Upper lobe of left lung (tissue), 6 donors: ENCODE measurements at regions not wholly inside any gene's neighbourhood (a gene's known extent, or its start where the extent isn't known, plus 50 kb on each side); places are given as distances from the start of the nearest gene placed in this dataset.

Source experiments
- ATAC-seq, 2 donors: fragments of 200-7000 bp; cut with Tn5 transposase; one replicate each; pipeline ENCODE4 v1.9.1; 2022; ENCODE audit warnings: mild to moderate bottlenecking in 2 of 2, moderate library complexity in 2 of 2; ENCODE audit not compliant: low FRiP score in 2 of 2
- DNase-seq, 2 donors: peaks; one replicate each; pipeline ENCODE4 v3.0.0-alpha.2; 2019 to 2020
- H3K27ac ChIP-seq, 4 donors: fragments of 200-600 bp; sonication (generic); one replicate each; pipeline ENCODE4 v1.5.1; 2016 to 2019
- H3K27me3 ChIP-seq, 4 donors: fragments of 200-600 bp; sonication (generic); one replicate each; pipeline ENCODE4 v1.5.1; 2017 to 2019
- H3K36me3 ChIP-seq, 4 donors: fragments of 200-600 bp; sonication (generic); one replicate each; pipeline ENCODE4 v1.5.1; 2016 to 2019
- H3K4me1 ChIP-seq, 4 donors: fragments of 200-600 bp; sonication (generic); one replicate each; pipeline ENCODE4 v1.5.1; 2018 to 2019
- H3K4me3 ChIP-seq, 4 donors: fragments of 200-600 bp; sonication (generic); one replicate each; pipeline ENCODE4 v1.5.1; 2017 to 2019; ENCODE audit warnings: mild to moderate bottlenecking in 2 of 4, moderate library complexity in 1 of 4
- H3K9me3 ChIP-seq, 4 donors: fragments of 200-600 bp; sonication (generic); one replicate each; pipeline ENCODE4 v1.5.1; 2018 to 2019
- CTCF ChIP-seq, 6 experiments: fragments of 450-650 bp in 4 of 6; fragments of 200-600 bp in 2 of 6; sonication (generic) in 2 of 6; IDR thresholded peaks; one replicate each; pipeline ENCODE4 v1.5.1; 2016 to 2019; ENCODE audit warnings: antibody characterized with exemption in 6 of 6
- EP300 ChIP-seq, 4 donors: sonication (generic); formaldehyde crosslinking; IDR thresholded peaks; one replicate each; pipeline ENCODE4 v1.5.1; 2017; ENCODE audit warnings: antibody characterized with exemption in 4 of 4, control low read depth in 2 of 4
- POLR2A ChIP-seq, 4 donors: fragments of 450-650 bp; IDR thresholded peaks; one replicate each; pipeline ENCODE4 v1.5.1; 2016 to 2017; ENCODE audit warnings: antibody characterized with exemption in 4 of 4, mild to moderate bottlenecking in 2 of 4
- POLR2AphosphoS5 ChIP-seq, 2 donors: sonication (generic); formaldehyde crosslinking; IDR thresholded peaks; one replicate each; pipeline ENCODE4 v1.5.1; 2017; ENCODE audit warnings: antibody characterized with exemption in 2 of 2
- WGBS, 2 donors: methylation state at CpG; one replicate each; pipeline ENCODE4 v1.1.5; 2017 to 2018; 5-methylcytosine and 5-hydroxymethylcytosine counted together
- donor health status: DM: no; HTN: no; CAD: no; lungs with moderate emphysema.
- donor health status: DM: no; HTN: yes; CAD: no; lungs with severe emphysema.

- Histone ChIP-seq H3K27me3 (no peaks in the 10 kb centered on the region), H3K4me1 (no peaks in the 10 kb centered on the region), H3K27ac (no peak overlapping the region), H3K9me3 (peaks cover 0 to 3% (median 0%) of the 10 kb centered on the region in 4 donors), H3K36me3 (no peaks in the 10 kb centered on the region), H3K4me3 (no peak overlapping the region)
- DNase-seq (no peak), ATAC-seq (no peak)
- TF ChIP-seq POLR2AphosphoS5 (IDR thresholded peaks at IDR 0.05) (no peak), CTCF (IDR thresholded peaks at IDR 0.05) (no peak), POLR2A (IDR thresholded peaks at IDR 0.05) (no peak), EP300 (IDR thresholded peaks at IDR 0.05) (no peak)
Observed at GRCh38 chr6:68082086-68082485, 553.0 kb upstream of the ADGRB3 start.

DNA sequence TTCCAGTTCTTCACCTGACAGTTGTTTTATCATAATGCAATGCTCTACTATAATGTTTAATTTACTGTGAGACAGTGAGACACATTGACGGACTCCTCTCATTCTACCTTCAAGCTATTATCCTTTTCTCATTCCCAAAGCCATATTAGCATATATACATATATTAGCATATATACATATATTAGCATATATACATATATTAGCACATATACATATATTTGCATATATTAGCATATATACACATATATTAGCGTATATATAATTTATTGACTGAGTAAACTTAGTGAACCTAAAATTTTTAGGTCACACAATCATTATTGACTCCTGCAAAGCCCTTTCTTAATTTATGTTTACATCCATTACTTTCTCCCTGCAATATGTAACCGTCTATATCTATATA lies 555.0 kb upstream of the ADGRB3 start:
- Histone ChIP-seq H3K4me3 (no peak overlapping the region), H3K27ac (no peak overlapping the region), H3K4me1 (no peaks in the 10 kb centered on the region), H3K27me3 (no peaks in the 10 kb centered on the region), H3K36me3 (no peaks in the 10 kb centered on the region), H3K9me3 (no peaks in the 10 kb centered on the region)
- 61 to 82% methylated on average over 3 of the region's 3 CpGs for WGBS, 2 donors
- no peak for TF ChIP-seq CTCF (IDR thresholded peaks at IDR 0.05)
- no peak for TF ChIP-seq POLR2A (IDR thresholded peaks at IDR 0.05)
- TF ChIP-seq EP300 (IDR thresholded peaks at IDR 0.05): no peak
- TF ChIP-seq POLR2AphosphoS5 (IDR thresholded peaks at IDR 0.05): no peak
- no peak for DNase-seq
- no peak for ATAC-seq

DNA sequence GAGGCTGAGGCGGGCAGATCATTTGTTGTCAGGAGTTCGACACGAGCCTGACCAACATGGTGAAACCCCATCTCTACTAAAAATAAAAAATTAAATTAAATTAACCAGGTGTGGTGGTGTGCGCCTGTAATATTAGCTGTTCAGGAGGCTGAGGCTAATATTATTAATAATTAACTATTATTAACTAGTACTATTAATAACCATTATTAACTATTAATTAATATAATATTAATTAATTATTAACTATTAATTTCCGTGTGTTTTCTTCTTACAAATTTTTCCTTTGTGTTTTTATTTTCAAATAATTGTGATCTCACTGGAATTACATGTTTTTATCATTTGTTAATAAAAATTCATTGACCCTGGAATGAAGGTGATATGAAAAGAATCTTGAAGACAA lies 557.4 kb upstream of the ADGRB3 start:
- Histone ChIP-seq H3K36me3 (no peaks in the 10 kb centered on the region), H3K27me3 (no peaks in the 10 kb centered on the region), H3K4me1 (no peaks in the 10 kb centered on the region), H3K9me3 (no peaks in the 10 kb centered on the region), H3K27ac (no peak overlapping the region), H3K4me3 (no peak overlapping the region)
- WGBS, 2 donors: 90 to 92% methylated on average over 5 of the region's 5 CpGs
- no peak for DNase-seq
- TF ChIP-seq POLR2AphosphoS5 (IDR thresholded peaks at IDR 0.05) (no peak), POLR2A (IDR thresholded peaks at IDR 0.05) (no peak), CTCF (IDR thresholded peaks at IDR 0.05) (no peak), EP300 (IDR thresholded peaks at IDR 0.05) (no peak)
- ATAC-seq: no peak

- H3K36me3 ChIP-seq: no peaks in the 10 kb centered on the region
- ATAC-seq: no peak
- TF ChIP-seq POLR2AphosphoS5 (IDR thresholded peaks at IDR 0.05): no peak
- TF ChIP-seq CTCF (IDR thresholded peaks at IDR 0.05): no peak
- no peak for TF ChIP-seq POLR2A (IDR thresholded peaks at IDR 0.05)
- TF ChIP-seq EP300 (IDR thresholded peaks at IDR 0.05): no peak
Observed at GRCh38 chr6:68071740-68072139, 563.3 kb upstream of the ADGRB3 start.

DNA sequence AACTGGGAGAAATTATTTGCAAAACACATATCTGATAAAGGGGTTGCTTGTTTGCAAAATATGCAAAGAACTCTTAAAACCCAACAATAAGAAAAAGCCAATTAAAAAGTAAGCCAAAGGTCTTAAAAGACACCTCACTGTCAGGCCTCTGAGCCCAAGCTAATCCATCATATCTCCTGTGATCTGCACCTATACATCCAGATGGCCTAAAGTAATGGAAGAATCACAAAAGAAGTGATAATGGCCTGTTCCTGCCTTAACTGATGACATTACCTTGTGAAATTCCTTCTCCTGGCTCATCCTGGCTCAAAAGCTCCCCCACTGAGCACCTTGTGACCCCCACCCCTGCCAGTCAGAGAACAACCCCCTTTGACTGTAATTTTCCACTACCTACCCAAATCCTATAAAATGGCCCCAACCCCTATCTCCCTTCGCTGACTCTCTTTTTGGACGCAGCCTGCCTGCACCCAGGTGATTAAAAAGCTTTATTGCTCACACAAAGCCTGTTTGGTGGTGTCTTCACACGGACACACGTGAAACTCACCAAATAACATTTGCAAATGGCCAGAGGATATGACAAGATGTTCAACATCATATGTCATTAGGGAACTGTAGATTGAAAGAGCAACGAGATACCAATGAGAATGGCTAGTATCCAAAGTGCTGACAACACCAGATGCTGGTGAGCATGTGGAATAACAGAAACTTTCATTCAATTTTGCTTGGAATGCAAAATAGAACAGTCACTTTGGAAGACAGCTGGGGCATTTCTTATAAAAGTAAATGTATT lies 565.0 kb upstream of the ADGRB3 start:
- Histone ChIP-seq H3K36me3 (no peaks in the 10 kb centered on the region), H3K4me3 (no peak overlapping the region), H3K4me1 (no peaks in the 10 kb centered on the region), H3K9me3 (no peaks in the 10 kb centered on the region), H3K27me3 (no peaks in the 10 kb centered on the region), H3K27ac (no peak overlapping the region)
- 44 to 69% methylated on average over 5 of the region's 5 CpGs for WGBS, 2 donors
- ATAC-seq: no peak
- no peak for DNase-seq
- TF ChIP-seq POLR2AphosphoS5 (IDR thresholded peaks at IDR 0.05) (no peak), EP300 (IDR thresholded peaks at IDR 0.05) (no peak), POLR2A (IDR thresholded peaks at IDR 0.05) (no peak), CTCF (IDR thresholded peaks at IDR 0.05) (no peak)

More at GRCh38 chr6:68071740-68072139, 563.3 kb upstream of the ADGRB3 start:
- H3K27ac ChIP-seq: no peak overlapping the region
- no peaks in the 10 kb centered on the region for H3K27me3 ChIP-seq
- no peaks in the 10 kb centered on the region for H3K4me1 ChIP-seq
- DNase-seq: no peak
- no peak overlapping the region for H3K4me3 ChIP-seq
- H3K9me3 ChIP-seq: no peaks in the 10 kb centered on the region
